ENCODE measurements at regions not wholly inside any gene's neighbourhood (a gene's known extent, or its start where the extent isn't known, plus 50 kb on each side); places are given as distances from the start of the nearest gene placed in this dataset.

- no peaks in the 10 kb centered on the region for H3K9me3 ChIP-seq
- 89% methylated on average over 2 of the region's 3 CpGs for WGBS (ENCODE audit: insufficient coverage)
- ChIA-PET CTCF (interaction anchor here in 1 of 2 donors (0.6 kb wide), 1 partner anchor 349 kb away, joined by 3 read pairs; no protein-coding TSS in a partner anchor), POLR2A (no interaction called here)
- no peaks in the 10 kb centered on the region for H3K27me3 ChIP-seq (replicated peaks in 1 of 2; ENCODE audit: control insufficient read depth in 2 of 2, extremely low read depth in 1 of 2, insufficient read depth in 2 of 2, low read length in 1 of 2)
- H3K36me3 ChIP-seq (ENCODE audit: control insufficient read depth in 2 of 2, extremely low read depth in 1 of 2, insufficient read depth in 1 of 2, low read length in 1 of 2): no peaks in the 10 kb centered on the region
- H3K27me3 Mint-ChIP-seq: no peaks in the 10 kb centered on the region
- no peak overlapping the region for H3K27ac ChIP-seq (ENCODE audit: low read length)
- H3K9me3 Mint-ChIP-seq: peaks cover 0 to 3% (median 0%) of the 10 kb centered on the region in 3 donors
- peaks cover 6 to 14% (median 11%) of the 10 kb centered on the region in 3 donors for H3K4me1 Mint-ChIP-seq
- no peaks in the 10 kb centered on the region for H3K36me3 Mint-ChIP-seq
- no peak overlapping the region for H3K27ac Mint-ChIP-seq
- no peak overlapping the region for H3K4me3 ChIP-seq (ENCODE audit: control insufficient read depth in 1 of 2, extremely low read depth in 1 of 2, low read length in 1 of 2)
- H3K4me3 Mint-ChIP-seq: no peak overlapping the region
- DNase-seq (no peak), ATAC-seq (replicated peaks in 1 of 4) (no peak)
- H3K4me1 ChIP-seq (ENCODE audit: control insufficient read depth in 1 of 2, extremely low read depth in 1 of 2, insufficient read depth in 2 of 2, low read length in 2 of 2): peaks cover 0 to 2% of the 10 kb centered on the region in 2 experiments
Measured at GRCh38 chr3:187808527-187808895, 63.2 kb upstream of the BCL6 start.

GRCh38 chr3:187809612-187809991 is 64.3 kb upstream of the BCL6 start:
- Histone ChIP-seq H3K4me3 (ENCODE audit: control insufficient read depth in 1 of 2, extremely low read depth in 1 of 2, low read length in 1 of 2) (no peak overlapping the region), H3K36me3 (ENCODE audit: control insufficient read depth in 2 of 2, extremely low read depth in 1 of 2, insufficient read depth in 1 of 2, low read length in 1 of 2) (no peaks in the 10 kb centered on the region), H3K27me3 (replicated peaks in 1 of 2; ENCODE audit: control insufficient read depth in 2 of 2, extremely low read depth in 1 of 2, insufficient read depth in 2 of 2, low read length in 1 of 2) (no peaks in the 10 kb centered on the region), H3K4me1 (ENCODE audit: control insufficient read depth in 1 of 2, extremely low read depth in 1 of 2, insufficient read depth in 2 of 2, low read length in 2 of 2) (peaks cover 0 to under 1% of the 10 kb centered on the region in 2 experiments), H3K27ac (ENCODE audit: low read length) (no peak overlapping the region), H3K9me3 (no peaks in the 10 kb centered on the region)
- ATAC-seq (replicated peaks in 1 of 4) (no peak), DNase-seq (no peak)
- no peaks in the 10 kb centered on the region for H3K36me3 Mint-ChIP-seq
- H3K4me3 Mint-ChIP-seq: no peak overlapping the region
- ChIA-PET CTCF (no interaction called here), POLR2A (no interaction called here)
- H3K27ac Mint-ChIP-seq: no peak overlapping the region
- H3K9me3 Mint-ChIP-seq: peaks cover 0 to 3% (median 0%) of the 10 kb centered on the region in 3 donors
- H3K27me3 Mint-ChIP-seq: no peaks in the 10 kb centered on the region
- WGBS (ENCODE audit: insufficient coverage): 93% methylated on average over 2 of the region's 3 CpGs
- H3K4me1 Mint-ChIP-seq: peaks cover 0 to 7% (median 6%) of the 10 kb centered on the region in 3 donors

- ChIA-PET CTCF (interaction anchor here in 1 of 2 donors (0.6 kb wide), 1 partner anchor 222 kb away, joined by 3 read pairs; no protein-coding TSS in a partner anchor), POLR2A (interaction anchor here in 1 of 2 donors (0.6 kb wide), 1 partner anchor 715 kb away, joined by 3 read pairs; no protein-coding TSS in a partner anchor)
- no peaks in the 10 kb centered on the region for H3K36me3 ChIP-seq (ENCODE audit: control insufficient read depth in 2 of 2, extremely low read depth in 1 of 2, insufficient read depth in 1 of 2, low read length in 1 of 2)
- ATAC-seq (replicated peaks in 1 of 4): no peak
- WGBS (ENCODE audit: insufficient coverage): 100% methylated on average over 3 of the region's 3 CpGs
- no peaks in the 10 kb centered on the region for H3K27me3 ChIP-seq (replicated peaks in 1 of 2; ENCODE audit: control insufficient read depth in 2 of 2, extremely low read depth in 1 of 2, insufficient read depth in 2 of 2, low read length in 1 of 2)
- no peaks in the 10 kb centered on the region for H3K9me3 ChIP-seq
- Mint-ChIP-seq H3K27me3 (no peaks in the 10 kb centered on the region), H3K9me3 (peaks cover 0 to 3% (median 0%) of the 10 kb centered on the region in 3 donors), H3K36me3 (no peaks in the 10 kb centered on the region), H3K4me3 (no peak overlapping the region), H3K27ac (no peak overlapping the region), H3K4me1 (peaks cover 0 to 6% (median 5%) of the 10 kb centered on the region in 3 donors)
- H3K4me3 ChIP-seq (ENCODE audit: control insufficient read depth in 1 of 2, extremely low read depth in 1 of 2, low read length in 1 of 2): no peak overlapping the region
- no peaks in the 10 kb centered on the region for H3K4me1 ChIP-seq (ENCODE audit: control insufficient read depth in 1 of 2, extremely low read depth in 1 of 2, insufficient read depth in 2 of 2, low read length in 2 of 2)
- no peak for DNase-seq
- H3K27ac ChIP-seq (ENCODE audit: low read length): no peak overlapping the region
Measured at GRCh38 chr3:187810021-187810446, 64.8 kb upstream of the BCL6 start.

GRCh38 chr3:187811585-187812250 is 66.5 kb upstream of the BCL6 start:
- Histone ChIP-seq H3K4me1 (ENCODE audit: control insufficient read depth in 1 of 2, extremely low read depth in 1 of 2, insufficient read depth in 2 of 2, low read length in 2 of 2) (no peaks in the 10 kb centered on the region), H3K36me3 (ENCODE audit: control insufficient read depth in 2 of 2, extremely low read depth in 1 of 2, insufficient read depth in 1 of 2, low read length in 1 of 2) (no peaks in the 10 kb centered on the region), H3K9me3 (no peaks in the 10 kb centered on the region), H3K4me3 (ENCODE audit: control insufficient read depth in 1 of 2, extremely low read depth in 1 of 2, low read length in 1 of 2) (no peak overlapping the region), H3K27me3 (replicated peaks in 1 of 2; ENCODE audit: control insufficient read depth in 2 of 2, extremely low read depth in 1 of 2, insufficient read depth in 2 of 2, low read length in 1 of 2) (no peaks in the 10 kb centered on the region), H3K27ac (ENCODE audit: low read length) (no peak overlapping the region)
- Mint-ChIP-seq H3K9me3 (peaks cover 0 to under 1% (median 0%) of the 10 kb centered on the region in 3 donors), H3K4me1 (peaks cover 0 to 6% (median 3%) of the 10 kb centered on the region in 3 donors), H3K27ac (no peak overlapping the region), H3K36me3 (no peaks in the 10 kb centered on the region), H3K27me3 (no peaks in the 10 kb centered on the region), H3K4me3 (no peak overlapping the region)
- WGBS (ENCODE audit: insufficient coverage): 100% methylated on average over 1 of the region's 4 CpGs
- ChIA-PET POLR2A (interaction anchor here in 1 of 2 donors (0.7 kb wide), 1 partner anchor 1812 kb away, joined by 3 read pairs; no protein-coding TSS in a partner anchor), CTCF (no interaction called here)
- DNase-seq (no peak), ATAC-seq (replicated peaks in 1 of 4) (no peak)

- H3K36me3 Mint-ChIP-seq: no peaks in the 10 kb centered on the region
- no peaks in the 10 kb centered on the region for H3K27me3 Mint-ChIP-seq
- no peak overlapping the region for H3K4me3 Mint-ChIP-seq
- H3K9me3 Mint-ChIP-seq: peaks cover 0 to 3% (median 0%) of the 10 kb centered on the region in 3 donors
- WGBS (ENCODE audit: insufficient coverage): no CpG with 5 or more reads among the region's 5 CpGs
- Histone ChIP-seq H3K9me3 (no peaks in the 10 kb centered on the region), H3K27me3 (replicated peaks in 1 of 2; ENCODE audit: control insufficient read depth in 2 of 2, extremely low read depth in 1 of 2, insufficient read depth in 2 of 2, low read length in 1 of 2) (no peaks in the 10 kb centered on the region), H3K36me3 (ENCODE audit: control insufficient read depth in 2 of 2, extremely low read depth in 1 of 2, insufficient read depth in 1 of 2, low read length in 1 of 2) (no peaks in the 10 kb centered on the region), H3K4me1 (ENCODE audit: control insufficient read depth in 1 of 2, extremely low read depth in 1 of 2, insufficient read depth in 2 of 2, low read length in 2 of 2) (no peaks in the 10 kb centered on the region), H3K27ac (ENCODE audit: low read length) (no peak overlapping the region), H3K4me3 (ENCODE audit: control insufficient read depth in 1 of 2, extremely low read depth in 1 of 2, low read length in 1 of 2) (no peak overlapping the region)
- ChIA-PET POLR2A (no interaction called here), CTCF (no interaction called here)
- DNase-seq: no peak
- ATAC-seq (replicated peaks in 1 of 4): no peak
- no peak overlapping the region for H3K27ac Mint-ChIP-seq
- peaks cover 0 to under 1% (median 0%) of the 10 kb centered on the region in 3 donors for H3K4me1 Mint-ChIP-seq
Measured at GRCh38 chr3:187812496-187812895, 67.2 kb upstream of the BCL6 start.

GRCh38 chr3:187813198-187813597 is 67.9 kb upstream of the BCL6 start:
- DNase-seq (no peak), ATAC-seq (replicated peaks in 1 of 4) (no peak)
- Mint-ChIP-seq H3K9me3 (peaks cover 0 to 6% (median 0%) of the 10 kb centered on the region in 3 donors), H3K4me3 (no peak overlapping the region), H3K4me1 (no peaks in the 10 kb centered on the region), H3K36me3 (no peaks in the 10 kb centered on the region), H3K27ac (no peak overlapping the region), H3K27me3 (no peaks in the 10 kb centered on the region)
- H3K27ac ChIP-seq (ENCODE audit: low read length): no peak overlapping the region
- no peak overlapping the region for H3K4me3 ChIP-seq (ENCODE audit: control insufficient read depth in 1 of 2, extremely low read depth in 1 of 2, low read length in 1 of 2)
- no peaks in the 10 kb centered on the region for H3K4me1 ChIP-seq (ENCODE audit: control insufficient read depth in 1 of 2, extremely low read depth in 1 of 2, insufficient read depth in 2 of 2, low read length in 2 of 2)
- CTCF ChIA-PET: no interaction called here
- H3K9me3 ChIP-seq: no peaks in the 10 kb centered on the region
- H3K36me3 ChIP-seq (ENCODE audit: control insufficient read depth in 2 of 2, extremely low read depth in 1 of 2, insufficient read depth in 1 of 2, low read length in 1 of 2): no peaks in the 10 kb centered on the region
- no peaks in the 10 kb centered on the region for H3K27me3 ChIP-seq (replicated peaks in 1 of 2; ENCODE audit: control insufficient read depth in 2 of 2, extremely low read depth in 1 of 2, insufficient read depth in 2 of 2, low read length in 1 of 2)
- WGBS (ENCODE audit: insufficient coverage): no CpG with 5 or more reads among the region's 1 CpG
- POLR2A ChIA-PET: no interaction called here

Measured in T-cell (primary cell).